HEK293 (cell line): ENCODE measurements at regions not wholly inside any gene's neighbourhood (a gene's known extent, or its start where the extent isn't known, plus 50 kb on each side); places are given as distances from the start of the nearest gene placed in this dataset.

Source experiments
- KLF1 ChIP-seq: fragments of 450-650 bp; formaldehyde crosslinking; IDR thresholded peaks from 2 replicates; pipeline ENCODE4 v1.5.1; 2016; ENCODE audit warnings: missing biosample characterization, missing genetic modification characterization
- REPIN1 ChIP-seq: fragments of 450-650 bp; formaldehyde crosslinking; IDR thresholded peaks from 2 replicates; pipeline ENCODE4 v1.5.1; 2017; ENCODE audit warnings: missing biosample characterization, missing genetic modification characterization, low read depth
- ZBTB20 ChIP-seq: fragments of 450-650 bp; formaldehyde crosslinking; IDR thresholded peaks from 2 replicates; pipeline ENCODE4 v1.5.1; 2016; ENCODE audit warnings: missing biosample characterization, missing genetic modification characterization
- ZNF112 ChIP-seq: fragments of 450-650 bp; formaldehyde crosslinking; IDR thresholded peaks from 2 replicates; pipeline ENCODE4 v1.5.0; 2017; ENCODE audit warnings: missing biosample characterization, missing genetic modification characterization
- ZNF324 ChIP-seq: fragments of 450-650 bp; formaldehyde crosslinking; IDR thresholded peaks from 2 replicates; pipeline ENCODE4 v1.5.1; 2016; ENCODE audit warnings: missing biosample characterization, missing genetic modification characterization
- ZNF596 ChIP-seq: fragments of 450-650 bp; IDR thresholded peaks from 2 replicates; pipeline ENCODE4 v1.5.0; 2018; ENCODE audit warnings: missing biosample characterization, mild to moderate bottlenecking, missing genetic modification characterization, moderate library complexity
- ZNF777 ChIP-seq: fragments of 450-650 bp; formaldehyde crosslinking; IDR thresholded peaks from 2 replicates; pipeline ENCODE4 v1.5.1; 2017; ENCODE audit warnings: missing biosample characterization, missing genetic modification characterization, borderline replicate concordance
- ZNF785 ChIP-seq: fragments of 450-650 bp; formaldehyde crosslinking; IDR thresholded peaks from 2 replicates; pipeline ENCODE4 v1.5.1; 2016; ENCODE audit warnings: missing biosample characterization, missing genetic modification characterization
- ZNF791 ChIP-seq: fragments of 450-650 bp; formaldehyde crosslinking; IDR thresholded peaks from 2 replicates; pipeline ENCODE4 v1.5.1; 2016; ENCODE audit warnings: missing biosample characterization, missing genetic modification characterization
- ZSCAN30 ChIP-seq: fragments of 450-650 bp; IDR thresholded peaks from 2 replicates; pipeline ENCODE4 v1.5.1; 2018; ENCODE audit warnings: missing biosample characterization, mild to moderate bottlenecking, missing genetic modification characterization, moderate library complexity
- TF ChIP-seq, protein P1 (sequence below): fragments of 450-650 bp; formaldehyde crosslinking; IDR thresholded peaks from 2 replicates; pipeline ENCODE4 v1.5.1; 2016; ENCODE audit warnings: missing biosample characterization, missing genetic modification characterization
- TF ChIP-seq, protein P2 (sequence below): fragments of 450-650 bp; formaldehyde crosslinking; IDR thresholded peaks from 2 replicates; pipeline ENCODE4 v1.5.1; 2016; ENCODE audit warnings: missing biosample characterization, missing genetic modification characterization
- TF ChIP-seq, protein P3 (sequence below): fragments of 450-650 bp; formaldehyde crosslinking; IDR thresholded peaks from 2 replicates; pipeline ENCODE4 v1.5.1; 2016; ENCODE audit warnings: missing biosample characterization, missing genetic modification characterization
- TF ChIP-seq, protein P4 (sequence below): fragments of 450-650 bp; IDR thresholded peaks from 2 replicates; pipeline ENCODE4 v1.5.1; 2018; ENCODE audit warnings: missing biosample characterization, mild to moderate bottlenecking, missing genetic modification characterization

DNA sequence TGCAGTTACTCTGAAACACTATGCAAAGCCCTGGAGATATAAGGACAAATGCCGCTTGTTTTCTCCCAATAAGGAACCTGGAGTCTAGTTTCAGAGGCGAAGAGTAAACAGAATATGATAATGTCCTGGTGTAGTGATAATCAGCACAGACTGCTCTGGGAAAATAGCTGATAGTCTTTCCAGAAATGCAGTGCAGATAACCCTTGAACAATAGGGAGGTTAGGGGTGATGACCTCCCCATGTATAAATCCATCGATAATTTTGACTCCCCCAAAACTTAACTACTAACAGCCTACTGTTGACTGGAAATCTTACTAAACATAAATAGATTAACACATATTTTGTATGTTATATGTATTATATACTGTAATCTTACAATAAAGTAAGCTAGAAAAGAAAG is 1280.9 kb upstream of the TENM3 start:
- TF ChIP-seq, protein P1, sequence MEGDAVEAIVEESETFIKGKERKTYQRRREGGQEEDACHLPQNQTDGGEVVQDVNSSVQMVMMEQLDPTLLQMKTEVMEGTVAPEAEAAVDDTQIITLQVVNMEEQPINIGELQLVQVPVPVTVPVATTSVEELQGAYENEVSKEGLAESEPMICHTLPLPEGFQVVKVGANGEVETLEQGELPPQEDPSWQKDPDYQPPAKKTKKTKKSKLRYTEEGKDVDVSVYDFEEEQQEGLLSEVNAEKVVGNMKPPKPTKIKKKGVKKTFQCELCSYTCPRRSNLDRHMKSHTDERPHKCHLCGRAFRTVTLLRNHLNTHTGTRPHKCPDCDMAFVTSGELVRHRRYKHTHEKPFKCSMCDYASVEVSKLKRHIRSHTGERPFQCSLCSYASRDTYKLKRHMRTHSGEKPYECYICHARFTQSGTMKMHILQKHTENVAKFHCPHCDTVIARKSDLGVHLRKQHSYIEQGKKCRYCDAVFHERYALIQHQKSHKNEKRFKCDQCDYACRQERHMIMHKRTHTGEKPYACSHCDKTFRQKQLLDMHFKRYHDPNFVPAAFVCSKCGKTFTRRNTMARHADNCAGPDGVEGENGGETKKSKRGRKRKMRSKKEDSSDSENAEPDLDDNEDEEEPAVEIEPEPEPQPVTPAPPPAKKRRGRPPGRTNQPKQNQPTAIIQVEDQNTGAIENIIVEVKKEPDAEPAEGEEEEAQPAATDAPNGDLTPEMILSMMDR (tag by site-specific recombination): no peak
- TF ChIP-seq KLF1 (tag by site-specific recombination) (no peak), ZNF596 (tag by site-specific recombination) (no peak), ZNF791 (no peak), ZBTB20 (tag by site-specific recombination) (no peak), REPIN1 (tag by site-specific recombination) (no peak), ZNF324 (tag by site-specific recombination) (no peak), ZNF112 (tag by site-specific recombination) (no peak), ZNF777 (no peak), ZSCAN30 (no peak), ZNF785 (tag by site-specific recombination) (no peak)
- TF ChIP-seq, protein P2, sequence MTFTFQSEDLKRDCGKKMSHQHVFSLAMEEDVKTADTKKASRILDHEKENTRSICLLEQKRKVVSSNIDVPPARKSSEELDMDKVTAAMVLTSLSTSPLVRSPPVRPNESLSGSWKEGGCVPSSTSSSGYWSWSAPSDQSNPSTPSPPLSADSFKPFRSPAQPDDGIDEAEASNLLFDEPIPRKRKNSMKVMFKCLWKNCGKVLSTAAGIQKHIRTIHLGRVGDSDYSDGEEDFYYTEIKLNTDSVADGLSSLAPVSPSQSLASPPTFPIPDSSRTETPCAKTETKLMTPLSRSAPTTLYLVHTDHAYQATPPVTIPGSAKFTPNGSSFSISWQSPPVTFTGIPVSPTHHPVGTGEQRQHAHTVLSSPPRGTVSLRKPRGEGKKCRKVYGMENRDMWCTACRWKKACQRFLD: no peak
- TF ChIP-seq, protein P3, sequence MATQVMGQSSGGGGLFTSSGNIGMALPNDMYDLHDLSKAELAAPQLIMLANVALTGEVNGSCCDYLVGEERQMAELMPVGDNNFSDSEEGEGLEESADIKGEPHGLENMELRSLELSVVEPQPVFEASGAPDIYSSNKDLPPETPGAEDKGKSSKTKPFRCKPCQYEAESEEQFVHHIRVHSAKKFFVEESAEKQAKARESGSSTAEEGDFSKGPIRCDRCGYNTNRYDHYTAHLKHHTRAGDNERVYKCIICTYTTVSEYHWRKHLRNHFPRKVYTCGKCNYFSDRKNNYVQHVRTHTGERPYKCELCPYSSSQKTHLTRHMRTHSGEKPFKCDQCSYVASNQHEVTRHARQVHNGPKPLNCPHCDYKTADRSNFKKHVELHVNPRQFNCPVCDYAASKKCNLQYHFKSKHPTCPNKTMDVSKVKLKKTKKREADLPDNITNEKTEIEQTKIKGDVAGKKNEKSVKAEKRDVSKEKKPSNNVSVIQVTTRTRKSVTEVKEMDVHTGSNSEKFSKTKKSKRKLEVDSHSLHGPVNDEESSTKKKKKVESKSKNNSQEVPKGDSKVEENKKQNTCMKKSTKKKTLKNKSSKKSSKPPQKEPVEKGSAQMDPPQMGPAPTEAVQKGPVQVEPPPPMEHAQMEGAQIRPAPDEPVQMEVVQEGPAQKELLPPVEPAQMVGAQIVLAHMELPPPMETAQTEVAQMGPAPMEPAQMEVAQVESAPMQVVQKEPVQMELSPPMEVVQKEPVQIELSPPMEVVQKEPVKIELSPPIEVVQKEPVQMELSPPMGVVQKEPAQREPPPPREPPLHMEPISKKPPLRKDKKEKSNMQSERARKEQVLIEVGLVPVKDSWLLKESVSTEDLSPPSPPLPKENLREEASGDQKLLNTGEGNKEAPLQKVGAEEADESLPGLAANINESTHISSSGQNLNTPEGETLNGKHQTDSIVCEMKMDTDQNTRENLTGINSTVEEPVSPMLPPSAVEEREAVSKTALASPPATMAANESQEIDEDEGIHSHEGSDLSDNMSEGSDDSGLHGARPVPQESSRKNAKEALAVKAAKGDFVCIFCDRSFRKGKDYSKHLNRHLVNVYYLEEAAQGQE (tag by site-specific recombination): no peak
- TF ChIP-seq, protein P4, sequence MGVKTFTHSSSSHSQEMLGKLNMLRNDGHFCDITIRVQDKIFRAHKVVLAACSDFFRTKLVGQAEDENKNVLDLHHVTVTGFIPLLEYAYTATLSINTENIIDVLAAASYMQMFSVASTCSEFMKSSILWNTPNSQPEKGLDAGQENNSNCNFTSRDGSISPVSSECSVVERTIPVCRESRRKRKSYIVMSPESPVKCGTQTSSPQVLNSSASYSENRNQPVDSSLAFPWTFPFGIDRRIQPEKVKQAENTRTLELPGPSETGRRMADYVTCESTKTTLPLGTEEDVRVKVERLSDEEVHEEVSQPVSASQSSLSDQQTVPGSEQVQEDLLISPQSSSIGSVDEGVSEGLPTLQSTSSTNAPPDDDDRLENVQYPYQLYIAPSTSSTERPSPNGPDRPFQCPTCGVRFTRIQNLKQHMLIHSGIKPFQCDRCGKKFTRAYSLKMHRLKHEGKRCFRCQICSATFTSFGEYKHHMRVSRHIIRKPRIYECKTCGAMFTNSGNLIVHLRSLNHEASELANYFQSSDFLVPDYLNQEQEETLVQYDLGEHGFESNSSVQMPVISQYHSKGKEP (tag by site-specific recombination): no peak
